AG10803 (cell line): ENCODE measurements at regions not wholly inside any gene's neighbourhood (a gene's known extent, or its start where the extent isn't known, plus 50 kb on each side); places are given as distances from the start of the nearest gene placed in this dataset.
A peak's percentile ranks its signal among the peaks of the same experiment; 100 is the strongest.
"Not testable (repeated sequence)": the region's sequence is repeated elsewhere in the genome, so short reads cannot be mapped to it uniquely, and the experiment has no call there.

Experiments
- DNase-seq: peaks from one replicate; pipeline ENCODE4 v3.0.0; 2010; ENCODE audit warnings: low read depth
- H3K4me3 ChIP-seq: 2 replicates; pipeline ENCODE4 v1.5.1; 2011; ENCODE audit warnings: mild to moderate bottlenecking, low read length, control low read depth
- TF ChIP-seq, protein P1 (sequence below): conservative IDR thresholded peaks from 2 replicates; pipeline ENCODE4 v1.5.1; 2011; ENCODE audit warnings: mild to moderate bottlenecking, low read length, control low read depth, inconsistent platforms

DNA sequence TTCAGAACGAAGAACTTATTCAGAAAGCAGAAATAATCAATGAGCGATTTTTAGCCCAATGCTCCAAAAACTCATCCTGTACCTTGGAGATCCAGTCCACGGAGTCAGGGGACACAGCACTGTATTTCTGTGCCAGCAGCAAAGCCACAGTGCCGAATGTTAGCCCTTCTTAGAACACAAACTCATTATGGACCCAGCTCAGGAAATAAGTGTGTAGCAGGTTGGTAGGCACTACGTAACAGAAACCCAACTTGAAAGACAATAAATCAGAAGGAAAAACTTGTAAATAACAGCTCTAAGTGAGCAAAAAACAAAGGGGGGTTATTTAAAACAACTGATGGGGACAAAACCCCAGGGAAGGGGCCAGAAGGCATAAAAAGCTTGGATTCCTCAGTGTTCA is 112.0 kb upstream of the PRSS1 start:
- TF ChIP-seq, protein P1, sequence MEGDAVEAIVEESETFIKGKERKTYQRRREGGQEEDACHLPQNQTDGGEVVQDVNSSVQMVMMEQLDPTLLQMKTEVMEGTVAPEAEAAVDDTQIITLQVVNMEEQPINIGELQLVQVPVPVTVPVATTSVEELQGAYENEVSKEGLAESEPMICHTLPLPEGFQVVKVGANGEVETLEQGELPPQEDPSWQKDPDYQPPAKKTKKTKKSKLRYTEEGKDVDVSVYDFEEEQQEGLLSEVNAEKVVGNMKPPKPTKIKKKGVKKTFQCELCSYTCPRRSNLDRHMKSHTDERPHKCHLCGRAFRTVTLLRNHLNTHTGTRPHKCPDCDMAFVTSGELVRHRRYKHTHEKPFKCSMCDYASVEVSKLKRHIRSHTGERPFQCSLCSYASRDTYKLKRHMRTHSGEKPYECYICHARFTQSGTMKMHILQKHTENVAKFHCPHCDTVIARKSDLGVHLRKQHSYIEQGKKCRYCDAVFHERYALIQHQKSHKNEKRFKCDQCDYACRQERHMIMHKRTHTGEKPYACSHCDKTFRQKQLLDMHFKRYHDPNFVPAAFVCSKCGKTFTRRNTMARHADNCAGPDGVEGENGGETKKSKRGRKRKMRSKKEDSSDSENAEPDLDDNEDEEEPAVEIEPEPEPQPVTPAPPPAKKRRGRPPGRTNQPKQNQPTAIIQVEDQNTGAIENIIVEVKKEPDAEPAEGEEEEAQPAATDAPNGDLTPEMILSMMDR = no peak
- H3K4me3 ChIP-seq = no peak overlapping the region
- no peak for DNase-seq

DNA sequence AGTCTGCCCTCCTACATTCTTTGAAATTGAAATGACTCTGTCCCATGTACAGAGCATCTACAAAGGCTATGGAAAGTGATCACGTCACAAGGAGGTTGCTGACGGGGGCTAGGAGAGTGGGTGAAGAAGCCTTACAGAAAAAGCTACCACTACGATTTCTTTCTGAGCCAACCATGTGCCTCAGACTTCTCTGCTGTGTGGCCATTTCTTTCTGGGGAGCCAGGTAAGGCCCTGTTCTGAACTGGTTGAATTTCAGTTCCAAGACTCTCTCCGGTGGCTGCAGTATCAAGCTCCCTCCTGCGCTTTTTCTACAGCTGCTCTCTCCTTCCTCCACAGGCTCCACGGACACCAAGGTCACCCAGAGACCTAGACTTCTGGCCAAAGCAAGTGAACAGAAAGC is 112.5 kb upstream of the PRSS1 start:
- H3K4me3 ChIP-seq = no peak overlapping the region
- TF ChIP-seq, protein P1 = no peak
- no peak for DNase-seq

DNA sequence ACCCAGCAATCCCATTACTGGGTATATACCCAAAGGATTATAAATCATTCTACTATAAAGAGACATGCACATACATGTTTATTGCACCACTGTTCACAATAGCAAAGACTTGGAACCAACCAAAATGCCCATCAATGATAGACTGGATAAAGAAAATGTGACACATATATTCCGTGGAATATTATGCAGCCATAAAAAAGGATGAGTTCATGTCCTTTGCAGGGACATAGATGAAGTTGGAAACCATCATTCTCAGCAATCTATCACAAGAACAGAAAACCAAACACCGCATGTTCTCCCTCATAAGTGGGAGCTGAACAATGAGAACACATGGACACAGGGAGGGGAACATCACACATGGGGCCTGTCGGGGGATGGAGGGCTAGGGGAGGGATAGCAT is 113.2 kb upstream of the PRSS1 start:
- not testable (repeated sequence) for H3K4me3 ChIP-seq, DNase-seq

DNA sequence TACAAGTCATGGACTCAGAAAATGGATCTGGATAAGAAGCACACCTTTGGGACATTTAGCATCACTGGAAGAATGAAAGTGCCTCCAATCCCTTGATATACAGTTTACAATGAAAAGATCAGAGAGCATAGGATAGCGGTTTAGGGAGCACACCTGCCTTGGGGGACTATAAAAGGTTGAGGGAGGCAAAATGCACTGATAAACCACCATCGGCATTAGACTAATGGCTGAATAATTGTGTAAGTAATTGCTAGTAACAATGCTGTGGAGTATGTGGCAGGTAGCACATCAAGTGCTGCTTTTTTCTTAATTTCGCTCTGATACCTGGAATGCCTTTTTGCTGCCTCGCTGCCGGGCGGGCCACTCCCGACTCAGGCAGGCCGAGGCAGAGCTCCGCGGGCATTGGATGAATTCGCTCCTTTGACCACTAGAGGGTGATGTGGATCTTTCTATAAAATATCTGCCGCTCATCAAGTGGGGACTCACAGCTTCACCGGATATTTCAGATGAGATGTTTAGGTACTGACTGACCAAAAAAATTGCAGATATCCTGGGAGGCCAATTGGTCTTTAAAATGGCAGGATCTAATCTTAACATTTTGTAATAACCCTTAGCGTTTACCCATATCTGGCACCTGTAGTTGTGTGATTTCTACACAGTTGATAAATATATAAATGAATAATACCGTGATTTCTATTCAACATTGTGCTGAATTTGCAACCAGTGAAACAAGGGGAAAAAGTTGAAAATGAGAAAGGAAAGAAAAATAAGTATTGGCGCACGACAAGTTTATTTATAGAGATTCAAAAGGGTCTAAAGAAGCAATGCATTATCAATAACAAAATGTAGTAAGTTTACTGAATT is 116.8 kb upstream of the PRSS1 start:
- TF ChIP-seq, protein P1 = peak; percentile 76

DNA sequence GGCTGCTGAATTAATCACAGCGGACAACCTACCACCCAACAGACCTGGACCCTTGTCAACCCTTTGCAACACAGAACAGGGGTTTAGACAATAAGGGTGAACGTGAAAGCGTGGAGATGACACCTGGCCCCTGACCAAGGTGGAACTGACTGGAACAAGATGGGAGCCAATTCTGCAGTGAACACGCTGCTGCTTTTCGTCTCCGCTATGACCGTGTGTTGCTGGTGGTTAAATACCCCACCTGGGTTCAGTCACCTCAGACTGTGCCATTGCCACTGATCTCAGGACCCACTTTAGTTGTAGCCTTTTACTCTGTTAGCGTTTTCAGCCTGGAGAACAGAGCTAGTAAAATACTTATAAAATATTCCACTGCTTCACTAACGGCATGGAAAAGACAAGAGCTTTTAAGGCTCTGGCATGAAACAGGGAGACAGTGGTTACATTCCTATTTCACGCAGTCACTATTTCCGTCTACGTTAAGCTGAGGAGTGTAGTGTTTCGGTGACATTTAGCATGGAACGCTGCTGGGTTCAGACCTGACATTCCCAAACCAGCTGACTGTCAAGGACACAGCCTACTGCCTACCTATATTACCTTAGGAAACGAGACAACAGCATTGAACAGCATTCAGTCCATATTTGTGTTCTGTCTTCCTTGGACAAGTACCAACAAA is 119.5 kb upstream of the PRSS1 start:
- no peak overlapping the region for H3K4me3 ChIP-seq
- DNase-seq = peak; percentile 60
- TF ChIP-seq, protein P1 = no peak

More for the DNA sequence above, 116.8 kb upstream of the PRSS1 start:
- no peak overlapping the region for H3K4me3 ChIP-seq
- DNase-seq = peak; percentile 49

DNA sequence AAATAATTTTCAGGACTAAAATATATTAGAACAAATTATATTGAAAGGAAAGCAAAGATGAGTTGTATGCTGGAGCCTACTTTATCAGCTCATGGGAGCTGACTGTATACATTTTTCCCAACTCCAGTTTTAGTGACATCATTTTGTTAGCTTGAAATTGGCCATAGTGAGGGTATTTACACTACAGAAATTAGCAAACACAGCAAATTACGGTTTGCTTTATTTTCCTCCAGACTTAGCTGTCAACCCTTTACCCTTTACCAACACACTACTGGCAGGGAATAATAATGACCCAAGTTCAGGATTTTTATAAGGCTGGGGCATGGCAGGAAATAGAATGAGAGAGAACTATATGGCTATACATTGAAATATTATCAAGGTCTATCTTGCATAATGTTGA is 120.3 kb upstream of the PRSS1 start:
- H3K4me3 ChIP-seq = no peak overlapping the region
- DNase-seq = no peak
- TF ChIP-seq, protein P1 = no peak

DNA sequence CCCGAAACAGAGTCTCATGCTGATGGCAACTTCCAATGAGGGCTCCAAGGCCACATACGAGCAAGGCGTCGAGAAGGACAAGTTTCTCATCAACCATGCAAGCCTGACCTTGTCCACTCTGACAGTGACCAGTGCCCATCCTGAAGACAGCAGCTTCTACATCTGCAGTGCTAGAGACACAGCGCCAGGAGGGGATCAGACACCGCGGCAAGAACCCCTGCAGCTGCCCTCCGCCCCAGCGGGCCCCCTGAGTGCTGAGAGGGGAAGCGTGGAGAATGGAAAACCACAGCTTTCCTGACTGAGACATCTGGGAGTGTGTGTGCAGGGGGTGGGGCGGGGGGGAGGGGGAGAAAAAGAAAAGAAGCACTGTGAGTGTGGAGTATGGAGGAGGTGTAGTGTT is 122.0 kb upstream of the PRSS1 start:
- DNase-seq, H3K4me3 ChIP-seq: not testable (repeated sequence)

DNA sequence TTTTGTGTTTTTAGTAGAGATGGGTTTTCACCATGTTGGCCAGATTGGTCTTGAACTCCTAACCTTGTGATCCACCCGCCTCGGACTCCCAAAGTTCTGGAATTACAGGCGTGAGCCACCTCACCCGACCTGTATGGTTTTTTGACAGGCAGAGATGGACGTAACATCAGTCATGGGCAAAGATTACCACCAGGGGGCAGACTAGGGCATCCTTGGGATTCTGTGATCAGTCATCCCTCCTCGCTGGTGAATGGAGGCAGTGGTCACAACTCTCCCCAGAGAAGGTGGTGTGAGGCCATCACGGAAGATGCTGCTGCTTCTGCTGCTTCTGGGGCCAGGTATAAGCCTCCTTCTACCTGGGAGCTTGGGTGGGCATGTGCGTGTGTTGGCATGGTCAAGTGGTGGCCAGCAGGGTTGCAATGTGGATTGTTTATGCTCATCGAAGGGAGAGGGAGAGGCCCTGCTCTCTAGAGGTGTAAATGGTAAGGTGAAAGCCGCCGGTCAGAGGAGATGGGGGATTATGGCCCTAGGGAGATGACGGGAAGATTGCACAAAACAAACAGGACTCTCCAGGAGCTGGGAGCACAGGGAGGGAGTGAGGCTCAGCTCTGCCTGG is 122.7 kb upstream of the PRSS1 start:
- no peak overlapping the region for H3K4me3 ChIP-seq
- TF ChIP-seq, protein P1 = peak; percentile 59
- DNase-seq = peak; percentile 10

DNA sequence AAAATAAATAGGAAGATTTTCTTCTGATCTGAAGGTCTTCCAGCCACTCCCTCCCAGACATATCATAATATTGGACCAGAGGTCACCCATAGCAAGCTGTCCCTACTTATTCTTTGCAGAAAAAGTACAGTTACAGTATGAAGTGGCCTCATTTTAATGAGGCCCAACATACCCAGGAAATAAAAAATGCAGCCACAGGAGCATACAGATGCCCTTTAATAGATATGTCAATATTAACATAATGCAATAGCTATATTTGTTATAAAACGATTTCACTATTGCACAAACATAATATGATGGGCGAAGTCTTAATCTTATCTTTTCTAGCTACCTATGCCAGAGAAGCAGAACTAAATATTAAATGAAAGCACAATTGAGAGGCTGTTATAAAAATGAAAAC is 124.1 kb upstream of the PRSS1 start:
- DNase-seq = not testable (repeated sequence)

More for the DNA sequence above, 124.1 kb upstream of the PRSS1 start:
- not testable (repeated sequence) for H3K4me3 ChIP-seq
